KBM-7 (cell line): ENCODE measurements at regions not wholly inside any gene's neighbourhood (a gene's known extent, or its start where the extent isn't known, plus 50 kb on each side); places are given as distances from the start of the nearest gene placed in this dataset.
"Not testable (repeated sequence)": the region's sequence is repeated elsewhere in the genome, so short reads cannot be mapped to it uniquely, and the experiment has no call there.

ENCODE experiments used
- DNase-seq: peaks from one replicate; pipeline ENCODE4 v3.0.0-alpha.2; 2015
- in situ Hi-C: fragments of 300-500 bp; cut with MboI; formaldehyde crosslinking; loops from 2 replicates; pipeline ENCODE4 v1.14.3; 2020; ENCODE audit warnings: low sequenced_read_pairs, low pct_unique_long_range_greater_than_20kb, mixed read lengths

GRCh38 chr6:103122766-103123601 is 1729.5 kb downstream of the GRIK2 start:
- DNase-seq: peak; percentile 51
- in situ Hi-C loops: no loop called here

- no peak for DNase-seq
- in situ Hi-C loops: no loop called here
Measured at GRCh38 chr6:103119056-103119455, 1725.5 kb downstream of the GRIK2 start.

- no peak for DNase-seq
- in situ Hi-C loops: no loop called here
Measured at GRCh38 chr6:103114582-103114981, 1721.1 kb downstream of the GRIK2 start.

GRCh38 chr6:103113416-103113815 is 1719.9 kb downstream of the GRIK2 start:
- in situ Hi-C loops: no loop called here
- DNase-seq: no peak

GRCh38 chr6:103107985-103108384 is 1714.5 kb downstream of the GRIK2 start:
- DNase-seq: no peak
- in situ Hi-C loops: no loop called here

- in situ Hi-C loops: no loop called here
- no peak for DNase-seq
Measured at GRCh38 chr6:103105686-103106085, 1712.2 kb downstream of the GRIK2 start.

GRCh38 chr6:103101267-103101666 is 1707.8 kb downstream of the GRIK2 start:
- no peak for DNase-seq
- in situ Hi-C loops: no loop called here

GRCh38 chr6:103092414-103092813 is 1698.9 kb downstream of the GRIK2 start:
- peak; percentile 3 for DNase-seq
- in situ Hi-C loops: not testable (repeated sequence)

GRCh38 chr6:103085801-103086200 is 1692.3 kb downstream of the GRIK2 start:
- DNase-seq: no peak
- in situ Hi-C loops: no loop called here

- no peak for DNase-seq
- in situ Hi-C loops: no loop called here
Measured at GRCh38 chr6:103081876-103082630, 1688.5 kb downstream of the GRIK2 start.

- in situ Hi-C loops: no loop called here
- no peak for DNase-seq
Measured at GRCh38 chr6:103081126-103081525, 1687.6 kb downstream of the GRIK2 start.

GRCh38 chr6:103080497-103080896 is 1687.0 kb downstream of the GRIK2 start:
- DNase-seq: no peak
- in situ Hi-C loops: no loop called here

- no peak for DNase-seq
- in situ Hi-C loops: no loop called here
Measured at GRCh38 chr6:103079867-103080266, 1686.4 kb downstream of the GRIK2 start.

GRCh38 chr6:103062136-103062535 is 1668.6 kb downstream of the GRIK2 start:
- in situ Hi-C loops: no loop called here
- DNase-seq: no peak

- in situ Hi-C loops: no loop called here
- no peak for DNase-seq
Measured at GRCh38 chr6:103047567-103047966, 1654.1 kb downstream of the GRIK2 start.

- DNase-seq: no peak
- in situ Hi-C loops: no loop called here
Measured at GRCh38 chr6:103042336-103042735, 1648.8 kb downstream of the GRIK2 start.

- in situ Hi-C loops: no loop called here
- no peak for DNase-seq
Measured at GRCh38 chr6:103036846-103037245, 1643.3 kb downstream of the GRIK2 start.

- in situ Hi-C loops: no loop called here
- DNase-seq: no peak
Measured at GRCh38 chr6:103027271-103027931, 1633.9 kb downstream of the GRIK2 start.

GRCh38 chr6:103018426-103018825 is 1624.9 kb downstream of the GRIK2 start:
- in situ Hi-C loops: no loop called here
- no peak for DNase-seq

GRCh38 chr6:103017878-103018277 is 1624.4 kb downstream of the GRIK2 start:
- DNase-seq: no peak
- in situ Hi-C loops: no loop called here
